ENCODE measurements at regions not wholly inside any gene's neighbourhood (a gene's known extent, or its start where the extent isn't known, plus 50 kb on each side); places are given as distances from the start of the nearest gene placed in this dataset.

DNA sequence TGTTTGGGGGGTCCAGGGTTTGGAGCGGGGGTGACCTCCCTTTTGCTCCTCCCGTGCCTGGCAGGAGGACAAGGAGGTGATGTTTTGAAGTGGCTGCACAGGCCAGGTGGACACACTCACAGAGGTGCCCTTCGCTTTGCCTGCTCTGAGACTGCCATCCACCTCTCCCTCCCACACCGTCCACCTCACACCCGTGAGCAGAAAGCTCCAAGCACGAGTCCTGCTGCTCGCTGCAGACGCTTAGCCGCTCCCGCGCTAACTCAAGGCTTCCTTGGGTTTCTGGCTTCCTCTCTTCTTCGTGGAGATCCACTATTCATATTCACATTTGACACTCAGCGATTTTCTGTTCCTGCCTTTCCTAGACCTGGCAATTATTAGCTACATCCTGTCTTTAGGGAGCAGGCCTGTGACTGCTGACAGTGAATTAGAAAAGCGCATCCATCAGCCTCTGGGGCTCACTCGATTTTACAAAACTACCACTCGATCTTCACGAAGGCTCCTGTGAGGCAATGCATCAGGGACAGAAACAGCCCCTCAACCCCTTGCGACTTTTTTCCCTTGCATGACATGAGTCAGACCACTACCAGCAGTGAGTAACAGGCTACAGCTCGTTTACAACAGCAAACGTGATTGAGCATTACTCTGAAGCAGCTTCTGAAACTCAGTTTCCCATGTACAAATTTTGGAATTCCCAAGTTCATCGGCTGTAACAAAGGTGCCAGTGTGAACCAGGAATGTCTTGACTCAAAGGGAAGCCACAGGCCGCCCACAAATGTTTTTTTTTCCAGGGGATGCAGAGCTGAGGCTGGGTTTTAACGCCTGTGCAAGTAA lies 238.7 kb upstream of the SOX11 start:
- no peak for DNase-seq

DNA sequence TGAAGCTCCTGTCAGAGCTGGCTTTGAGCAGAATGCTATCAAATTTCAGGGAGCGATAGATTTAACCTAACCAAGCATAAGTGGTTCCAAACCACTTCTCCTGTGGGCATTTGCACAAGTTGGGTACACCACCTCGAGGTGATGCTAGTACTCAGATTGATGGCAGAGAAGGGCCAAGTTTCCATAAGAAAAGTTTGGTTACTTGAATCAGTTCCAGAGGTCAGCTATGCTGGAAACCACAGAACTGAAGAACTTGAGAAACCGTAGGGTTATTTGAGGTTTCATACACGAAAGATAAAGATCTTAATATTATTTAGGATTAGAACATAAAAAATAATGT lies 238.2 kb upstream of the SOX11 start:
- TF ChIP-seq, protein P1, sequence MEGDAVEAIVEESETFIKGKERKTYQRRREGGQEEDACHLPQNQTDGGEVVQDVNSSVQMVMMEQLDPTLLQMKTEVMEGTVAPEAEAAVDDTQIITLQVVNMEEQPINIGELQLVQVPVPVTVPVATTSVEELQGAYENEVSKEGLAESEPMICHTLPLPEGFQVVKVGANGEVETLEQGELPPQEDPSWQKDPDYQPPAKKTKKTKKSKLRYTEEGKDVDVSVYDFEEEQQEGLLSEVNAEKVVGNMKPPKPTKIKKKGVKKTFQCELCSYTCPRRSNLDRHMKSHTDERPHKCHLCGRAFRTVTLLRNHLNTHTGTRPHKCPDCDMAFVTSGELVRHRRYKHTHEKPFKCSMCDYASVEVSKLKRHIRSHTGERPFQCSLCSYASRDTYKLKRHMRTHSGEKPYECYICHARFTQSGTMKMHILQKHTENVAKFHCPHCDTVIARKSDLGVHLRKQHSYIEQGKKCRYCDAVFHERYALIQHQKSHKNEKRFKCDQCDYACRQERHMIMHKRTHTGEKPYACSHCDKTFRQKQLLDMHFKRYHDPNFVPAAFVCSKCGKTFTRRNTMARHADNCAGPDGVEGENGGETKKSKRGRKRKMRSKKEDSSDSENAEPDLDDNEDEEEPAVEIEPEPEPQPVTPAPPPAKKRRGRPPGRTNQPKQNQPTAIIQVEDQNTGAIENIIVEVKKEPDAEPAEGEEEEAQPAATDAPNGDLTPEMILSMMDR (IDR thresholded peaks at IDR 0.05), result no peak
- DNase-seq (no peak), ATAC-seq (no peak)
- Histone ChIP-seq H3K9me3 (no peaks in the 10 kb centered on the region), H3K4me1 (no peaks in the 10 kb centered on the region), H3K4me3 (no peak overlapping the region), H3K27me3 (no peaks in the 10 kb centered on the region), H3K27ac (no peak overlapping the region), H3K36me3 (no peaks in the 10 kb centered on the region)
- intact Hi-C loops (cut with DNase I), result no loop called here

More for the DNA sequence above, 238.7 kb upstream of the SOX11 start:
- TF ChIP-seq, protein P1 (IDR thresholded peaks at IDR 0.05), result no peak
- Histone ChIP-seq H3K27me3 (no peaks in the 10 kb centered on the region), H3K4me3 (no peak overlapping the region), H3K36me3 (no peaks in the 10 kb centered on the region), H3K9me3 (no peaks in the 10 kb centered on the region), H3K4me1 (no peaks in the 10 kb centered on the region), H3K27ac (no peak overlapping the region)
- intact Hi-C loops (cut with DNase I), result no loop called here
- ATAC-seq, result no peak

DNA sequence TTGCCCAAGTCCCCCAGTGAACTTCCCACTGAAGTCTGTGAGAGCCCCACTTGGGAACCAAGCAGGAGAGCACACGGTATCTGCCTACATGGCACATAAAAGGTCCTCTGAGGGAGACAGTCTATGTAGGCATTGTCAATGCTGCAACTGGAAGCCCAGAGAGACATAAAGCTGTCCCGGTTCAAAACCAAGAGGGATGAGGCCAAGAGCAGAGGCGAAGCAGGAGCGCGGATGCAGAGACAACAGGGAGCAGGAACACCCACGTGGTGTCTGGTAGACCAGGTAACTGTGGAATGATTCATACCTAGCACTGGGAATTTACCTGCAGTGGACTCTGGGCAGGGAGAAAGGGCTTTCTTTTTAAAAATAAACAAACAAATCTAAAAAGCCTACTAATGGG lies 233.1 kb upstream of the SOX11 start:
- TF ChIP-seq, protein P1 (IDR thresholded peaks at IDR 0.05), result no peak
- intact Hi-C loops (cut with DNase I), result no loop called here
- DNase-seq, result no peak
- no peaks in the 10 kb centered on the region for H3K9me3 ChIP-seq
- H3K27me3 ChIP-seq, result no peaks in the 10 kb centered on the region
- no peak overlapping the region for H3K4me3 ChIP-seq
- no peak for ATAC-seq
- H3K4me1 ChIP-seq, result no peaks in the 10 kb centered on the region
- no peak overlapping the region for H3K27ac ChIP-seq
- H3K36me3 ChIP-seq, result no peaks in the 10 kb centered on the region

DNA sequence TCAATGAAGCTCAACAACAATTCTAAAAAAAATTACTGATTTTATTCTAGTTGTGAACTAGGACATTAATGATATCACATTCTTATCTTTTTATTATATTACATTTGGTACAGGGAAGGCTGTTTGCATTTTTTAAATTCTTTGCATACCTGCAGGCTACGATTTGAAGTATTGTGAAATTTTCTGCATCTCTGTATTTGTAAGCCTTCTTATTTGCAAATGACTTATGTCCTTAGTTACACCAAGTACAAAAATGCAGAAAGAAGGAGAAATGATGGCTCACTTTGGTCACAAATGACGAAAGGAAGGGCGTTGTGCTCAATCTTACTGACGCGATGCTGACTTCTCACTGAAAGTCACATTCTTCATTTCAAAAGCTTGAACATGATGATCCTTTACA lies 227.5 kb upstream of the SOX11 start:
- H3K36me3 ChIP-seq, result no peaks in the 10 kb centered on the region
- no peak overlapping the region for H3K27ac ChIP-seq
- intact Hi-C loops (cut with DNase I), result no loop called here
- H3K27me3 ChIP-seq, result no peaks in the 10 kb centered on the region
- TF ChIP-seq, protein P1 (IDR thresholded peaks at IDR 0.05), result no peak
- ATAC-seq, result no peak
- no peak overlapping the region for H3K4me3 ChIP-seq
- H3K9me3 ChIP-seq, result no peaks in the 10 kb centered on the region
- no peak for DNase-seq
- H3K4me1 ChIP-seq, result no peaks in the 10 kb centered on the region

DNA sequence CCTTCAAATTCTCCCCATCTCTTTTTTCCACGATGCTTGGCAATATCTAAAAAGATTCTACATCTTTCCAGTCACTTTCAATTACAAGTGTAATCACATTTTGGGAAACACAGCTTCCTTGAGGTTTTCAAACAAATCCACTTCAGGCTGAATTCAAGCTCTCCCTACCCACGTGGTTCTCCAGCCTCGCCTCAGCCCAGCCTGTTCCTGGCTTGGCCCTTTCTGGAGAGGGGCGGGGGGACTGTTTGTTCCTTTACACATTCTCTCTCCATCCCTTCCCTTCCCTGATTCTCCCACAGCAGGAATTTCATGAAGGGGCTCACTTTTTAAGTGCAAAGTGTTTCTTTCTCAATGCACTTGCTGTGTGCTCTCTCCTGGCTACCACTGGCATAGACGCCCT lies 226.3 kb upstream of the SOX11 start:
- H3K27ac ChIP-seq, result no peak overlapping the region
- H3K4me3 ChIP-seq, result no peak overlapping the region
- no peaks in the 10 kb centered on the region for H3K36me3 ChIP-seq
- ATAC-seq (peak; percentile 70), DNase-seq (no peak)
- H3K27me3 ChIP-seq, result no peaks in the 10 kb centered on the region
- H3K4me1 ChIP-seq, result no peaks in the 10 kb centered on the region
- intact Hi-C loops (cut with DNase I), result no loop called here
- TF ChIP-seq, protein P1 (IDR thresholded peaks at IDR 0.05), result no peak
- H3K9me3 ChIP-seq, result no peaks in the 10 kb centered on the region

Data from upper lobe of right lung (tissue), 1 donor.